ENCODE measurements at regions not wholly inside any gene's neighbourhood (a gene's known extent, or its start where the extent isn't known, plus 50 kb on each side); places are given as distances from the start of the nearest gene placed in this dataset.

DNA sequence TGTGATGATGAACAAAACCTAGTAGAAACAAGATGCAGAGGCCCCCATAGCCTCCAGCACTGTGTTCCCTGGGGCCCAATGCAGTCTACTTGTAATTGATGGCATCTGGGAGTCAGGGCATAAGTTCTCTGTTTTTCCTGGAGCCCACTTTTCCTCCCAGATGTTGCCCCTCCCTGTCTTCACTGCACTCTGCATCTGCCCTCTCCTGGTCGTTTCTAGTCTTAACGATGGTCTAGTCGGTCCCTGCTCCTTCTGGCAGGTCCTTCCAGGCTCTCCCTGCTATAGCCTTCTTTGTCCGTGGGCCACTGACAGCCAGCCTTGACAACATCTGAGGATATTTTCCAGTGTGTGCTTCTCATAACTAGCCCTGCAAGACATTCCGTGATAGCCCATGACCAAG lies 208.3 kb downstream of the GXYLT1 start:
- Histone ChIP-seq H3K9me3 (no peaks in the 10 kb centered on the region), H3K36me3 (no peaks in the 10 kb centered on the region), H3K4me3 (no peak overlapping the region), H3K27ac (no peak overlapping the region), H3K27me3 (replicated peaks; ENCODE audit: insufficient read depth) (no peaks in the 10 kb centered on the region), H3K4me1 (replicated peaks) (no peaks in the 10 kb centered on the region)
- no peak for TF ChIP-seq CTCF (IDR thresholded peaks at IDR 0.05)
- no peak for TF ChIP-seq POLR2A (IDR thresholded peaks at IDR 0.05)
- no peak for TF ChIP-seq POLR2AphosphoS5 (IDR thresholded peaks at IDR 0.05)
- DNase-seq (ENCODE audit: low spot score) = no peak
- 55% methylated on average over 5 of the region's 5 CpGs for WGBS
- intact Hi-C loops (cut with DNase I) = no loop called here

GRCh38 chr12:41935911-41936310 lies 208.8 kb downstream of the GXYLT1 start:
- 78% methylated on average over 3 of the region's 3 CpGs for WGBS
- no peak overlapping the region for H3K4me3 ChIP-seq
- TF ChIP-seq CTCF (IDR thresholded peaks at IDR 0.05) (no peak), POLR2A (IDR thresholded peaks at IDR 0.05) (no peak), POLR2AphosphoS5 (IDR thresholded peaks at IDR 0.05) (no peak)
- H3K36me3 ChIP-seq = no peaks in the 10 kb centered on the region
- DNase-seq (ENCODE audit: low spot score) = no peak
- H3K9me3 ChIP-seq = no peaks in the 10 kb centered on the region
- H3K4me1 ChIP-seq (replicated peaks) = no peaks in the 10 kb centered on the region
- no peak overlapping the region for H3K27ac ChIP-seq
- intact Hi-C loops (cut with DNase I) = no loop called here
- H3K27me3 ChIP-seq (replicated peaks; ENCODE audit: insufficient read depth) = no peaks in the 10 kb centered on the region

- under 1% methylated on average over 35 of the region's 35 CpGs for WGBS
- no peaks in the 10 kb centered on the region for H3K36me3 ChIP-seq
- intact Hi-C loops (cut with DNase I) = no loop called here
- H3K27me3 ChIP-seq (replicated peaks; ENCODE audit: insufficient read depth) = no peaks in the 10 kb centered on the region
- no peaks in the 10 kb centered on the region for H3K9me3 ChIP-seq
- no peak for DNase-seq (ENCODE audit: low spot score)
- no peaks in the 10 kb centered on the region for H3K4me1 ChIP-seq (replicated peaks)
- TF ChIP-seq POLR2AphosphoS5 (IDR thresholded peaks at IDR 0.05) (no peak), POLR2A (IDR thresholded peaks at IDR 0.05) (no peak)
- peak overlapping the region; percentile 22 to 24 for H3K4me3 ChIP-seq
- no peak overlapping the region for H3K27ac ChIP-seq
These were observed 212.1 kb downstream of the GXYLT1 start for GRCh38 chr12:41932470-41932991.

DNA sequence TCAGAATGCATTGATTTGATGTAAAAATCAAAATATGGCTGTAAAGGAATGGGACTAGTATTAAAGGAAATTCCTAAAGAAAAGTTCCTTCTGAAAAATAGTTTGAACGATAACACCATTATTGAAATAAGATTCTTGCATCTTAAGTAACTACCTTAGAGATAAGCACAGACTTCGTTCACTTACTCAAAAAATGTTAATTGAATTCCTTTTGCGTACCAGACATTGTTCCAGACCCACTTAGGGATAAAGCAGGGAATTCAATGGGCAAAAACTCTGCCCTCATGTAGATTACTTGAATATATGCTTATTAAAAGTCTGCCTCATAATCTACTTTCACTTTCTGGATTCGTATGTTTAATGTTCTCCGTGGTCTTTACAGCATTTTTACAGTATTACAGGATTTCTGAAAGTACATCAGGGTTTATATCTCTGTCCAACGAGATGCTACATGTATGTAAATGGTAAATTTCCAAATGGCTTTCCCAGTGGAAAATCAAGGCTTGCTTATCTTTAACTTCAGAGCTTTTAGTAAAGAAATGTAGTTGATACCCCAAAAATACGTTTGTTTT lies 213.7 kb downstream of the GXYLT1 start:
- intact Hi-C loops (cut with DNase I) = no loop called here
- H3K27ac ChIP-seq = no peak overlapping the region

GRCh38 chr12:41924111-41924510 lies 220.6 kb downstream of the GXYLT1 start:
- no peak for DNase-seq (ENCODE audit: low spot score)
- H3K36me3 ChIP-seq = no peaks in the 10 kb centered on the region
- intact Hi-C loops (cut with DNase I) = no loop called here
- no peaks in the 10 kb centered on the region for H3K9me3 ChIP-seq
- no peaks in the 10 kb centered on the region for H3K27me3 ChIP-seq (replicated peaks; ENCODE audit: insufficient read depth)
- TF ChIP-seq CTCF (IDR thresholded peaks at IDR 0.05) (no peak), POLR2AphosphoS5 (IDR thresholded peaks at IDR 0.05) (no peak), POLR2A (IDR thresholded peaks at IDR 0.05) (no peak)
- no peaks in the 10 kb centered on the region for H3K4me1 ChIP-seq (replicated peaks)
- H3K27ac ChIP-seq = no peak overlapping the region
- no peak overlapping the region for H3K4me3 ChIP-seq
- 88% methylated on average over 2 of the region's 2 CpGs for WGBS

More for the DNA sequence above, 213.7 kb downstream of the GXYLT1 start:
- no peak overlapping the region for H3K4me3 ChIP-seq
- TF ChIP-seq POLR2A (IDR thresholded peaks at IDR 0.05) (no peak), POLR2AphosphoS5 (IDR thresholded peaks at IDR 0.05) (no peak)
- 43% methylated on average over 7 of the region's 7 CpGs for WGBS
- H3K27me3 ChIP-seq (replicated peaks; ENCODE audit: insufficient read depth) = no peaks in the 10 kb centered on the region
- no peaks in the 10 kb centered on the region for H3K9me3 ChIP-seq
- DNase-seq (ENCODE audit: low spot score) = no peak
- H3K36me3 ChIP-seq = no peaks in the 10 kb centered on the region
- no peaks in the 10 kb centered on the region for H3K4me1 ChIP-seq (replicated peaks)

DNA sequence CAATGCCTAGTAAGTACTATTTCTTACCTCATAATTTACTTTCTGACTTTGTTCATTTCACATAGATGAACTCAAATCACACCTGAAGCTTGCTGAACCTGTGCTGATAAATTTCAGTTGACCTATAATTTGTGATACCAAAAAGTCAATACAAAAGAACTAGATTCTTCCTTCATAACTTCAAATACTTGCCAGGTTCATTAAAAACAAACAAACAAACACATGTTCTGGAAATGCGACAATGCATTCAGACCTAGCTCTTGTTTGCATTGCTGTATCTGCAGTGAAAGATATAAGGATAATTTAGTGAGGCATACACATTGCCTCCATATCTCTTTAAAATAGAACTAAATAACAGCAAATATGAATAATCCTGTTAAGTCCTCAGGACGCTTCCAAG lies 221.3 kb downstream of the GXYLT1 start:
- Histone ChIP-seq H3K36me3 (no peaks in the 10 kb centered on the region), H3K27me3 (replicated peaks; ENCODE audit: insufficient read depth) (no peaks in the 10 kb centered on the region), H3K4me3 (no peak overlapping the region), H3K4me1 (replicated peaks) (no peaks in the 10 kb centered on the region), H3K27ac (no peak overlapping the region), H3K9me3 (no peaks in the 10 kb centered on the region)
- no peak for DNase-seq (ENCODE audit: low spot score)
- whole genome bisulfite sequencing = 91% methylated on average over 2 of the region's 2 CpGs
- TF ChIP-seq POLR2A (IDR thresholded peaks at IDR 0.05) (no peak), POLR2AphosphoS5 (IDR thresholded peaks at IDR 0.05) (no peak), CTCF (IDR thresholded peaks at IDR 0.05) (no peak)
- intact Hi-C loops (cut with DNase I) = no loop called here
